ENCODE measurements at regions not wholly inside any gene's neighbourhood (a gene's known extent, or its start where the extent isn't known, plus 50 kb on each side); places are given as distances from the start of the nearest gene placed in this dataset.

DNA sequence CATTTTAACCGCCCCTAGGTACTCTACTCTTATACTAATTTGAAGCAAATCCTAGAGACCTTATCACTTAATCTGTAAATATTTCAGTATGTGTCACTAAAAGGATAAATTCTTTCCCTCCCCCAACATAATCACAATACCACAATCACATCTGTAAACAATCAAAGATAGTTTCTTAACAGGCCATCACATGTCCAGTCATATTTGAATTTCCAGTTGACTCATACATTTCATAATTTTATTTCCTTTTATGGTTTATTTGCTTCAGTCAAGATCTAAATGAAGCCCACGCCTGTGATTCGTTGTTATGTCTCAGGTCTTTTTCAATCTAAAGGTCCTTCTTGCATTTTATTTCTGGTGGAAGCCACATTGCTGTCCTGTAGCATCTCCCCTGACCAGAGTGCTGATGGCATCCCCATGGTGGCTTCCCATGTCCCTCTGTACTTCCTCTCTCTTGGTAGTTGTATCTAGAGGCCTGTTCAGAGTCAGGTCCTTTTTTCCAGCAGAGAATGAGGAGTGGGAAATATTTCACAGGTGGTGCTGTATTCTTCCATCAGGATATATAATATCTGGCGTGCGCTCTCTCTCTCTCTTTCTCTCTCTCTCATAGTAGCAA lies 128.6 kb upstream of the SLC22A23 start:
- TF ChIP-seq, protein P1, sequence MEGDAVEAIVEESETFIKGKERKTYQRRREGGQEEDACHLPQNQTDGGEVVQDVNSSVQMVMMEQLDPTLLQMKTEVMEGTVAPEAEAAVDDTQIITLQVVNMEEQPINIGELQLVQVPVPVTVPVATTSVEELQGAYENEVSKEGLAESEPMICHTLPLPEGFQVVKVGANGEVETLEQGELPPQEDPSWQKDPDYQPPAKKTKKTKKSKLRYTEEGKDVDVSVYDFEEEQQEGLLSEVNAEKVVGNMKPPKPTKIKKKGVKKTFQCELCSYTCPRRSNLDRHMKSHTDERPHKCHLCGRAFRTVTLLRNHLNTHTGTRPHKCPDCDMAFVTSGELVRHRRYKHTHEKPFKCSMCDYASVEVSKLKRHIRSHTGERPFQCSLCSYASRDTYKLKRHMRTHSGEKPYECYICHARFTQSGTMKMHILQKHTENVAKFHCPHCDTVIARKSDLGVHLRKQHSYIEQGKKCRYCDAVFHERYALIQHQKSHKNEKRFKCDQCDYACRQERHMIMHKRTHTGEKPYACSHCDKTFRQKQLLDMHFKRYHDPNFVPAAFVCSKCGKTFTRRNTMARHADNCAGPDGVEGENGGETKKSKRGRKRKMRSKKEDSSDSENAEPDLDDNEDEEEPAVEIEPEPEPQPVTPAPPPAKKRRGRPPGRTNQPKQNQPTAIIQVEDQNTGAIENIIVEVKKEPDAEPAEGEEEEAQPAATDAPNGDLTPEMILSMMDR (IDR thresholded peaks at IDR 0.05), result no peak
- TF ChIP-seq POLR2AphosphoS5 (IDR thresholded peaks at IDR 0.05), result no peak
- TF ChIP-seq POLR2A (IDR thresholded peaks at IDR 0.05), result no peak
- TF ChIP-seq EP300 (IDR thresholded peaks at IDR 0.05), result no peak
